K562 (cell line): ENCODE measurements at regions not wholly inside any gene's neighbourhood (a gene's known extent, or its start where the extent isn't known, plus 50 kb on each side); places are given as distances from the start of the nearest gene placed in this dataset.

ENCODE experiments used
- BHLHE40 ChIP-seq: IDR thresholded peaks from 2 replicates; pipeline ENCODE4 v1.6.1; 2011; ENCODE audit warnings: low read length, improper control_type of control experiment
- C11orf30 ChIP-seq: fragments of 450-650 bp; IDR thresholded peaks from 2 replicates; pipeline ENCODE4 v1.6.1; 2016; ENCODE audit warnings: low read depth, mild to moderate bottlenecking
- CREB1 ChIP-seq, 2 experiments: sonication (generic) in 1 of 2; formaldehyde crosslinking in 1 of 2; IDR thresholded peaks; 2 replicates each; pipeline versions ENCODE4 v1.6.1 to v1.8.0; 2012 to 2022; ENCODE audit warnings: inconsistent platforms in 1 of 2, mild to moderate bottlenecking in 1 of 2, missing genetic modification reagents in 1 of 2, moderate library complexity in 1 of 2
- GABPA ChIP-seq: fragments of 200-800 bp; sonication (Bioruptor generic); conservative IDR thresholded peaks from 2 replicates; pipeline ENCODE4 v1.6.1; 2016; ENCODE audit warnings: low read depth, missing genetic modification characterization, missing compliant biosample characterization
- GATA2 ChIP-seq: sonication (generic); formaldehyde crosslinking; IDR thresholded peaks from 2 replicates; pipeline ENCODE4 v1.4.0; 2020; ENCODE audit warnings: mild to moderate bottlenecking, missing genetic modification reagents
- HDAC2 ChIP-seq: fragments of 450-650 bp; IDR thresholded peaks from 2 replicates; pipeline ENCODE4 v1.6.1; 2016; ENCODE audit warnings: mild to moderate bottlenecking
- MAZ ChIP-seq, 2 experiments: fragments of 450-650 bp in 1 of 2; sonication (generic) in 1 of 2; formaldehyde crosslinking; IDR thresholded peaks in 1 of 2; conservative IDR thresholded peaks in 1 of 2; 2 replicates each; pipeline versions ENCODE4 v1.4.0 to v1.5.0; 2020; ENCODE audit warnings: mild to moderate bottlenecking in 1 of 2, missing genetic modification reagents in 1 of 2
- MEF2A ChIP-seq: IDR thresholded peaks from 2 replicates; pipeline ENCODE4 v1.6.1; 2011; ENCODE audit warnings: low read depth, mild to moderate bottlenecking, low read length, moderate library complexity; ENCODE audit not compliant: control insufficient read depth
- NFIX ChIP-seq: fragments of 250-450 bp; sonication (Bioruptor Pico); IDR thresholded peaks from 2 replicates; pipeline ENCODE4 v1.4.0; 2020; ENCODE audit warnings: low read depth, mild to moderate bottlenecking, moderate library complexity
- NUFIP1 ChIP-seq: fragments of 450-650 bp; IDR thresholded peaks from 2 replicates; pipeline ENCODE4 v1.6.1; 2018; ENCODE audit not compliant: partially characterized antibody
- PBX2 ChIP-seq, 2 experiments: IDR thresholded peaks in 1 of 2; conservative IDR thresholded peaks in 1 of 2; 2 replicates each; pipeline ENCODE4 v1.6.1; 2016; ENCODE audit warnings: low read depth in 2 of 2, mild to moderate bottlenecking in 1 of 2, missing compliant biosample characterization in 1 of 2, missing genetic modification characterization in 1 of 2, moderate library complexity in 1 of 2
- PTBP1 ChIP-seq: fragments of 200-400 bp; formaldehyde crosslinking; IDR thresholded peaks from 2 replicates; pipeline ENCODE4 v1.6.1; 2017; ENCODE audit warnings: low read depth, low read length
- RBM15 ChIP-seq: fragments of 200-400 bp; formaldehyde crosslinking; IDR thresholded peaks from 2 replicates; pipeline ENCODE4 v1.6.1; 2018; ENCODE audit warnings: mild to moderate bottlenecking, low read length, moderate library complexity; ENCODE audit not compliant: insufficient read depth
- RCOR1 ChIP-seq, 2 experiments: IDR thresholded peaks; 2 replicates each; pipeline ENCODE4 v1.6.1; 2012; ENCODE audit warnings: low read depth in 2 of 2, low read length in 2 of 2, borderline replicate concordance in 1 of 2, improper control_type of control experiment in 1 of 2
- RNF2 ChIP-seq: sonication (generic); IDR thresholded peaks from 2 replicates; pipeline ENCODE4 v1.6.1; 2016
- SP2 ChIP-seq: IDR thresholded peaks from 2 replicates; pipeline ENCODE4 v1.6.1; 2011; ENCODE audit warnings: mild to moderate bottlenecking, low read depth, low read length, moderate library complexity; ENCODE audit not compliant: poor library complexity, severe bottlenecking; ENCODE audit errors: extremely low read depth
- TAL1 ChIP-seq: fragments of 450-650 bp; IDR thresholded peaks from 2 replicates; pipeline ENCODE4 v1.6.1; 2016; ENCODE audit warnings: mild to moderate bottlenecking
- ZFP30 ChIP-seq: fragments of 250-450 bp; sonication (Bioruptor Pico); IDR thresholded peaks from 2 replicates; pipeline ENCODE4 v1.8.0; 2022; ENCODE audit warnings: moderate library complexity, mild to moderate bottlenecking, inconsistent platforms, borderline replicate concordance
- ZMIZ1 ChIP-seq, 2 experiments: fragments of 150-350 bp in 1 of 2; IDR thresholded peaks; 2 replicates each; pipeline ENCODE4 v1.6.1; 2012 to 2016; ENCODE audit warnings: low read depth in 2 of 2, low read length in 2 of 2, mild to moderate bottlenecking in 1 of 2, moderate library complexity in 1 of 2
- ZNF263 ChIP-seq: sonication (generic); formaldehyde crosslinking; IDR thresholded peaks from 2 replicates; pipeline ENCODE4 v1.8.0; 2022; ENCODE audit warnings: mild to moderate bottlenecking, missing genetic modification reagents, borderline replicate concordance
- ZNF696 ChIP-seq: fragments of 250-450 bp; sonication (Bioruptor Pico); conservative IDR thresholded peaks from 2 replicates; pipeline ENCODE4 v1.4.0; 2020; ENCODE audit warnings: mild to moderate bottlenecking, moderate library complexity

- no peak for TF ChIP-seq ZFP30
- peak in 1 of 2 experiments; percentile 83; a peak in 2 of 4 replicates for TF ChIP-seq ZMIZ1 (IDR thresholded peaks at IDR 0.05; ENCODE audit: low read depth in 2 of 2, low read length in 2 of 2)
- TF ChIP-seq BHLHE40: peak; percentile 46; the same call in 1 of the 2 replicates
- TF ChIP-seq CREB1 (IDR thresholded peaks at IDR 0.05): 0 out of 2 replicates have a peak, but pooled peaks have one; percentile 19
- TF ChIP-seq CREB1 (CRISPR knock-in tag; IDR thresholded peaks at IDR 0.05): no peak
- TF ChIP-seq MAZ (CRISPR knock-in tag; conservative IDR thresholded peaks at IDR 0.05 in 1 of 2, IDR thresholded peaks at IDR 0.05 in 1 of 2): 0 out of 4 replicates have a peak, but pooled peaks of 1 of the 2 experiments have one; percentile 56
- TF ChIP-seq GATA2 (CRISPR knock-in tag): peak; percentile 65
- TF ChIP-seq C11orf30: peak; percentile 32; the same call in 1 of the 2 replicates
- TF ChIP-seq NUFIP1: no peak
- TF ChIP-seq ZNF696: no peak
- no peak for TF ChIP-seq RBM15
- TF ChIP-seq SP2: no peak
- peak; percentile 86 for TF ChIP-seq TAL1
- TF ChIP-seq GABPA: 0 out of 2 replicates have a peak, but pooled peaks have one; percentile 3
- peak; percentile 21; the same call in 1 of the 2 replicates for TF ChIP-seq MEF2A
- peak; percentile 25; the same call in 1 of the 2 replicates for TF ChIP-seq ZNF263 (CRISPR knock-in tag)
- no peak for TF ChIP-seq RNF2
- peak; percentile 73 for TF ChIP-seq NFIX (CRISPR knock-in tag)
- no peak for TF ChIP-seq PBX2 (CRISPR knock-in tag; IDR thresholded peaks at IDR 0.05; ENCODE audit: low read depth)
- peak; percentile 35; the same call in 1 of the 2 replicates for TF ChIP-seq PBX2 (tag; conservative IDR thresholded peaks at IDR 0.05; ENCODE audit: low read depth)
- TF ChIP-seq RCOR1 (IDR thresholded peaks at IDR 0.05; ENCODE audit: borderline replicate concordance in 1 of 2, low read depth in 2 of 2, low read length in 2 of 2): peak; percentile 89 to 95; a peak in 3 of 4 replicates
- peak; percentile 97 for TF ChIP-seq HDAC2
- TF ChIP-seq PTBP1: no peak
Measured at GRCh38 chr17:33874617-33875060, 380.4 kb upstream of the CCL2 start (continued).
